Mesendoderm (in vitro differentiated cells): ENCODE measurements at regions not wholly inside any gene's neighbourhood (a gene's known extent, or its start where the extent isn't known, plus 50 kb on each side); places are given as distances from the start of the nearest gene placed in this dataset.

Source experiments
- DNase-seq: peaks from one replicate; pipeline ENCODE4 v3.0.0; 2013
- H2AK5ac ChIP-seq: 2 replicates; pipeline ENCODE4 v1.6.1; 2013; ENCODE audit warnings: low read length, inconsistent platforms
- H2BK120ac ChIP-seq: 2 replicates; pipeline ENCODE4 v1.6.1; 2013; ENCODE audit warnings: low read depth, mild to moderate bottlenecking, low read length, moderate library complexity, mixed read lengths
- H2BK15ac ChIP-seq: replicated peaks from 2 replicates; pipeline ENCODE4 v1.6.1; 2013; ENCODE audit warnings: low read depth, mild to moderate bottlenecking, moderate library complexity
- H2BK5ac ChIP-seq: 2 replicates; pipeline ENCODE4 v1.6.1; 2013; ENCODE audit warnings: low read length, inconsistent platforms
- H3K18ac ChIP-seq: 2 replicates; pipeline ENCODE4 v1.6.1; 2013; ENCODE audit warnings: mild to moderate bottlenecking, low read length, mixed read lengths
- H3K23ac ChIP-seq: one replicate; pipeline ENCODE4 v1.6.1; 2013; ENCODE audit warnings: low read length
- H3K27ac ChIP-seq: 2 replicates; pipeline ENCODE4 v1.5.1; 2013; ENCODE audit warnings: low read depth, mild to moderate bottlenecking, inconsistent platforms, low read length, moderate library complexity
- H3K27me3 ChIP-seq: 2 replicates; pipeline ENCODE4 v1.6.1; 2013; ENCODE audit warnings: low read length, control low read depth, mild to moderate bottlenecking, inconsistent platforms; ENCODE audit not compliant: insufficient read depth, poor library complexity
- H3K36me3 ChIP-seq: 2 replicates; pipeline ENCODE4 v1.6.1; 2013; ENCODE audit warnings: low read length, inconsistent platforms; ENCODE audit not compliant: control insufficient read depth, insufficient read depth
- H3K4ac ChIP-seq: one replicate; pipeline ENCODE4 v1.6.1; 2013; ENCODE audit warnings: low read depth, mild to moderate bottlenecking, low read length, moderate library complexity
- H3K4me1 ChIP-seq: 2 replicates; pipeline ENCODE4 v1.6.1; 2013; ENCODE audit warnings: low read depth, low read length, inconsistent platforms; ENCODE audit not compliant: control insufficient read depth
- H3K4me2 ChIP-seq: 2 replicates; pipeline ENCODE4 v1.6.1; 2013; ENCODE audit warnings: low read length
- H3K4me3 ChIP-seq: 2 replicates; pipeline ENCODE4 v1.5.1; 2013; ENCODE audit warnings: mild to moderate bottlenecking, low read length
- H3K56ac ChIP-seq: one replicate; pipeline ENCODE4 v1.6.1; 2013; ENCODE audit warnings: low read length
- H3K79me1 ChIP-seq: 2 replicates; pipeline ENCODE4 v1.6.1; 2013; ENCODE audit warnings: low read length, inconsistent platforms
- H3K79me2 ChIP-seq: 2 replicates; pipeline ENCODE4 v1.6.1; 2013; ENCODE audit warnings: mild to moderate bottlenecking, low read length; ENCODE audit not compliant: control insufficient read depth, insufficient read depth
- H3K9ac ChIP-seq: 2 replicates; pipeline ENCODE4 v1.6.1; 2013; ENCODE audit warnings: low read length, inconsistent platforms
- H4K5ac ChIP-seq: one replicate; pipeline ENCODE4 v1.6.1; 2013; ENCODE audit warnings: low read length
- H4K8ac ChIP-seq: one replicate; pipeline ENCODE4 v1.6.1; 2013; ENCODE audit warnings: low read depth, mild to moderate bottlenecking, control low read depth, low read length, moderate library complexity
- WGBS: extraction: QIAGEN DNeasy Blood & Tissue Kit; methylation state at CpG from one replicate; pipeline ENCODE4 v1.1.7; 2013; ENCODE audit warnings: low lambda C conversion rate, missing lambda C conversion rate; ENCODE audit not compliant: insufficient coverage; ENCODE audit errors: extremely low coverage; 5-methylcytosine and 5-hydroxymethylcytosine counted together

- Histone ChIP-seq H3K4me2 (no peak overlapping the region), H2BK15ac (no peak overlapping the region), H3K4ac (no peak overlapping the region), H4K5ac (no peak overlapping the region), H3K4me3 (no peak overlapping the region), H4K8ac (no peak overlapping the region), H3K56ac (no peak overlapping the region), H3K4me1 (no peaks in the 10 kb centered on the region), H3K27me3 (no peaks in the 10 kb centered on the region), H2BK5ac (no peak overlapping the region), H3K18ac (no peak overlapping the region), H3K9ac (no peak overlapping the region), H2AK5ac (no peak overlapping the region), H3K79me1 (no peaks in the 10 kb centered on the region), H3K36me3 (no peaks in the 10 kb centered on the region), H3K79me2 (no peaks in the 10 kb centered on the region), H3K23ac (no peak overlapping the region), H3K27ac (no peak overlapping the region), H2BK120ac (no peak overlapping the region)
- no peak for DNase-seq
- WGBS = no CpG with 5 or more reads among the region's 3 CpGs
These were observed 338.1 kb upstream of the TMEM132C start for GRCh38 chr12:127928615-127929571.

- Histone ChIP-seq H2BK15ac (no peak overlapping the region), H3K18ac (no peak overlapping the region), H3K27ac (no peak overlapping the region), H4K5ac (no peak overlapping the region), H3K4me3 (no peak overlapping the region), H2BK120ac (no peak overlapping the region), H3K79me2 (no peaks in the 10 kb centered on the region), H4K8ac (no peak overlapping the region), H3K36me3 (no peaks in the 10 kb centered on the region), H3K9ac (no peak overlapping the region), H3K4me2 (no peak overlapping the region), H3K27me3 (no peaks in the 10 kb centered on the region), H3K79me1 (no peaks in the 10 kb centered on the region), H3K23ac (no peak overlapping the region), H3K4ac (no peak overlapping the region), H2AK5ac (no peak overlapping the region), H3K4me1 (no peaks in the 10 kb centered on the region), H2BK5ac (no peak overlapping the region), H3K56ac (no peak overlapping the region)
- no CpG with 5 or more reads among the region's 5 CpGs for WGBS
- DNase-seq = no peak
These were observed 336.8 kb upstream of the TMEM132C start for GRCh38 chr12:127930122-127930521.

- Histone ChIP-seq H4K8ac (no peak overlapping the region), H3K9ac (no peak overlapping the region), H3K18ac (no peak overlapping the region), H3K79me2 (no peaks in the 10 kb centered on the region), H2BK5ac (no peak overlapping the region), H2AK5ac (no peak overlapping the region), H3K36me3 (no peaks in the 10 kb centered on the region), H3K4me2 (no peak overlapping the region), H3K4ac (no peak overlapping the region), H4K5ac (no peak overlapping the region), H3K4me1 (no peaks in the 10 kb centered on the region), H3K4me3 (no peak overlapping the region), H3K27ac (no peak overlapping the region), H3K56ac (no peak overlapping the region), H3K79me1 (no peaks in the 10 kb centered on the region), H2BK120ac (no peak overlapping the region), H3K27me3 (no peaks in the 10 kb centered on the region), H3K23ac (no peak overlapping the region), H2BK15ac (no peak overlapping the region)
- DNase-seq = no peak
- WGBS = no CpG with 5 or more reads among the region's 1 CpG
These were observed 332.6 kb upstream of the TMEM132C start for GRCh38 chr12:127934409-127934808.

- no peaks in the 10 kb centered on the region for H3K4me1 ChIP-seq
- H3K9ac ChIP-seq = no peak overlapping the region
- H3K79me2 ChIP-seq = no peaks in the 10 kb centered on the region
- DNase-seq = no peak
- no peaks in the 10 kb centered on the region for H3K27me3 ChIP-seq
- H2AK5ac ChIP-seq = no peak overlapping the region
- H2BK120ac ChIP-seq = no peak overlapping the region
- no peak overlapping the region for H2BK15ac ChIP-seq
- no peaks in the 10 kb centered on the region for H3K79me1 ChIP-seq
- no peaks in the 10 kb centered on the region for H3K36me3 ChIP-seq
- H3K4me3 ChIP-seq = no peak overlapping the region
- H2BK5ac ChIP-seq = no peak overlapping the region
- WGBS = no CpG with 5 or more reads among the region's 2 CpGs
- no peak overlapping the region for H3K18ac ChIP-seq
- no peak overlapping the region for H3K4me2 ChIP-seq
- H3K27ac ChIP-seq = no peak overlapping the region
- no peak overlapping the region for H3K4ac ChIP-seq
- H3K56ac ChIP-seq = no peak overlapping the region
- H4K8ac ChIP-seq = no peak overlapping the region
- H4K5ac ChIP-seq = no peak overlapping the region
- no peak overlapping the region for H3K23ac ChIP-seq
These were observed 330.5 kb upstream of the TMEM132C start for GRCh38 chr12:127936463-127936862.

- Histone ChIP-seq H3K4me1 (no peaks in the 10 kb centered on the region), H3K27me3 (no peaks in the 10 kb centered on the region), H3K79me2 (no peaks in the 10 kb centered on the region), H3K56ac (no peak overlapping the region), H3K9ac (no peak overlapping the region), H3K79me1 (no peaks in the 10 kb centered on the region), H3K4me2 (no peak overlapping the region), H3K18ac (no peak overlapping the region), H4K8ac (no peak overlapping the region), H2BK15ac (no peak overlapping the region), H2BK5ac (no peak overlapping the region), H4K5ac (no peak overlapping the region), H3K23ac (no peak overlapping the region), H2AK5ac (no peak overlapping the region), H3K4ac (no peak overlapping the region), H3K27ac (no peak overlapping the region), H3K36me3 (no peaks in the 10 kb centered on the region), H2BK120ac (no peak overlapping the region), H3K4me3 (no peak overlapping the region)
- DNase-seq = no peak
- no CpG with 5 or more reads among the region's 3 CpGs for WGBS
These were observed 325.6 kb upstream of the TMEM132C start for GRCh38 chr12:127941332-127941731.
